ENCODE measurements at regions not wholly inside any gene's neighbourhood (a gene's known extent, or its start where the extent isn't known, plus 50 kb on each side); places are given as distances from the start of the nearest gene placed in this dataset.

- TF ChIP-seq USF2 (IDR thresholded peaks at IDR 0.05) (no peak), MAFK (IDR thresholded peaks at IDR 0.05; ENCODE audit: partially characterized antibody) (no peak), JUN (IDR thresholded peaks at IDR 0.05) (no peak), CBX8 (IDR thresholded peaks at IDR 0.05) (no peak), CTCF (IDR thresholded peaks at IDR 0.05) (no peak), POLR2A (IDR thresholded peaks at IDR 0.05; ENCODE audit: low read length) (no peak), RFX5 (IDR thresholded peaks at IDR 0.05) (no peak)
- TF ChIP-seq, protein P1, sequence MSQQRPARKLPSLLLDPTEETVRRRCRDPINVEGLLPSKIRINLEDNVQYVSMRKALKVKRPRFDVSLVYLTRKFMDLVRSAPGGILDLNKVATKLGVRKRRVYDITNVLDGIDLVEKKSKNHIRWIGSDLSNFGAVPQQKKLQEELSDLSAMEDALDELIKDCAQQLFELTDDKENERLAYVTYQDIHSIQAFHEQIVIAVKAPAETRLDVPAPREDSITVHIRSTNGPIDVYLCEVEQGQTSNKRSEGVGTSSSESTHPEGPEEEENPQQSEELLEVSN (IDR thresholded peaks at IDR 0.05; ENCODE audit: borderline replicate concordance, low read depth) = no peak
- TF ChIP-seq, protein P2, sequence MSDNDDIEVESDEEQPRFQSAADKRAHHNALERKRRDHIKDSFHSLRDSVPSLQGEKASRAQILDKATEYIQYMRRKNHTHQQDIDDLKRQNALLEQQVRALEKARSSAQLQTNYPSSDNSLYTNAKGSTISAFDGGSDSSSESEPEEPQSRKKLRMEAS (IDR thresholded peaks at IDR 0.05) = no peak
Observed at GRCh38 chr1:168903237-168903830, 174.3 kb upstream of the DPT start.
